ENCODE measurements at regions not wholly inside any gene's neighbourhood (a gene's known extent, or its start where the extent isn't known, plus 50 kb on each side); places are given as distances from the start of the nearest gene placed in this dataset.

GRCh38 chr3:182092662-182093262 lies 381.0 kb downstream of the SOX2 start:
- H3K27ac Mint-ChIP-seq, result no peak overlapping the region
- H3K36me3 Mint-ChIP-seq (ENCODE audit: insufficient read depth), result no peaks in the 10 kb centered on the region
- no peak for ATAC-seq (replicated peaks)
- no peak for DNase-seq
- H3K4me1 Mint-ChIP-seq (ENCODE audit: low read depth in 2 of 2), result no peaks in the 10 kb centered on the region
- H3K27me3 Mint-ChIP-seq, result no peaks in the 10 kb centered on the region
- no peak overlapping the region for H3K4me3 Mint-ChIP-seq
- peaks cover 12 to 14% of the 10 kb centered on the region in 2 donors for H3K9me3 Mint-ChIP-seq

- peaks cover 12 to 14% of the 10 kb centered on the region in 2 donors for H3K9me3 Mint-ChIP-seq
- H3K4me3 Mint-ChIP-seq, result no peak overlapping the region
- no peaks in the 10 kb centered on the region for H3K4me1 Mint-ChIP-seq (ENCODE audit: low read depth in 2 of 2)
- DNase-seq (no peak), ATAC-seq (replicated peaks) (no peak)
- H3K27me3 Mint-ChIP-seq, result no peaks in the 10 kb centered on the region
- H3K36me3 Mint-ChIP-seq (ENCODE audit: insufficient read depth), result no peaks in the 10 kb centered on the region
- H3K27ac Mint-ChIP-seq, result no peak overlapping the region
These were observed 382.6 kb downstream of the SOX2 start for GRCh38 chr3:182094321-182094720.

GRCh38 chr3:182104881-182105280 lies 393.2 kb downstream of the SOX2 start:
- Mint-ChIP-seq H3K36me3 (ENCODE audit: insufficient read depth) (no peaks in the 10 kb centered on the region), H3K27ac (no peak overlapping the region), H3K27me3 (no peaks in the 10 kb centered on the region), H3K4me3 (no peak overlapping the region), H3K9me3 (peaks cover 9 to 18% of the 10 kb centered on the region in 2 donors), H3K4me1 (ENCODE audit: low read depth in 2 of 2) (no peaks in the 10 kb centered on the region)
- ATAC-seq (replicated peaks), result no peak
- no peak for DNase-seq

GRCh38 chr3:182105875-182106274 lies 394.1 kb downstream of the SOX2 start:
- DNase-seq, result no peak
- H3K4me1 Mint-ChIP-seq (ENCODE audit: low read depth in 2 of 2), result no peaks in the 10 kb centered on the region
- no peak overlapping the region for H3K4me3 Mint-ChIP-seq
- no peaks in the 10 kb centered on the region for H3K36me3 Mint-ChIP-seq (ENCODE audit: insufficient read depth)
- no peak for ATAC-seq (replicated peaks)
- H3K27me3 Mint-ChIP-seq, result no peaks in the 10 kb centered on the region
- peaks cover 9 to 18% of the 10 kb centered on the region in 2 donors for H3K9me3 Mint-ChIP-seq
- H3K27ac Mint-ChIP-seq, result no peak overlapping the region

GRCh38 chr3:182108371-182108770 lies 396.6 kb downstream of the SOX2 start:
- no peak for ATAC-seq (replicated peaks)
- Mint-ChIP-seq H3K4me1 (ENCODE audit: low read depth in 2 of 2) (no peaks in the 10 kb centered on the region), H3K4me3 (no peak overlapping the region), H3K27ac (no peak overlapping the region), H3K27me3 (no peaks in the 10 kb centered on the region), H3K36me3 (ENCODE audit: insufficient read depth) (no peaks in the 10 kb centered on the region), H3K9me3 (peaks cover 5 to 12% of the 10 kb centered on the region in 2 donors)
- DNase-seq, result no peak

- no peaks in the 10 kb centered on the region for H3K36me3 Mint-ChIP-seq (ENCODE audit: insufficient read depth)
- H3K4me1 Mint-ChIP-seq (ENCODE audit: low read depth in 2 of 2), result no peaks in the 10 kb centered on the region
- ATAC-seq (replicated peaks) (no peak), DNase-seq (no peak)
- no peak overlapping the region for H3K27ac Mint-ChIP-seq
- H3K27me3 Mint-ChIP-seq, result no peaks in the 10 kb centered on the region
- H3K9me3 Mint-ChIP-seq, result peaks cover 3 to 12% of the 10 kb centered on the region in 2 donors
- H3K4me3 Mint-ChIP-seq, result no peak overlapping the region
These were observed 400.2 kb downstream of the SOX2 start for GRCh38 chr3:182111967-182112366.

- H3K27ac Mint-ChIP-seq, result no peak overlapping the region
- no peaks in the 10 kb centered on the region for H3K4me1 Mint-ChIP-seq (ENCODE audit: low read depth in 2 of 2)
- H3K4me3 Mint-ChIP-seq, result no peak overlapping the region
- peaks cover 0 to 3% of the 10 kb centered on the region in 2 donors for H3K9me3 Mint-ChIP-seq
- DNase-seq, result no peak
- ATAC-seq (replicated peaks), result no peak
- no peaks in the 10 kb centered on the region for H3K27me3 Mint-ChIP-seq
- H3K36me3 Mint-ChIP-seq (ENCODE audit: insufficient read depth), result no peaks in the 10 kb centered on the region
These were observed 403.7 kb downstream of the SOX2 start for GRCh38 chr3:182115328-182116015.

- H3K36me3 Mint-ChIP-seq (ENCODE audit: insufficient read depth), result no peaks in the 10 kb centered on the region
- H3K27me3 Mint-ChIP-seq, result no peaks in the 10 kb centered on the region
- DNase-seq, result no peak
- no peak for ATAC-seq (replicated peaks)
- H3K27ac Mint-ChIP-seq, result no peak overlapping the region
- no peak overlapping the region for H3K4me3 Mint-ChIP-seq
- H3K9me3 Mint-ChIP-seq, result no peaks in the 10 kb centered on the region
- H3K4me1 Mint-ChIP-seq (ENCODE audit: low read depth in 2 of 2), result no peaks in the 10 kb centered on the region
These were observed 404.7 kb downstream of the SOX2 start for GRCh38 chr3:182116386-182116785.

GRCh38 chr3:182117131-182117530 lies 405.4 kb downstream of the SOX2 start:
- H3K27ac Mint-ChIP-seq, result no peak overlapping the region
- no peak overlapping the region for H3K4me3 Mint-ChIP-seq
- no peaks in the 10 kb centered on the region for H3K36me3 Mint-ChIP-seq (ENCODE audit: insufficient read depth)
- ATAC-seq (replicated peaks) (no peak), DNase-seq (no peak)
- no peaks in the 10 kb centered on the region for H3K4me1 Mint-ChIP-seq (ENCODE audit: low read depth in 2 of 2)
- no peaks in the 10 kb centered on the region for H3K9me3 Mint-ChIP-seq
- no peaks in the 10 kb centered on the region for H3K27me3 Mint-ChIP-seq

- no peaks in the 10 kb centered on the region for H3K9me3 Mint-ChIP-seq
- DNase-seq (no peak), ATAC-seq (replicated peaks) (no peak)
- no peaks in the 10 kb centered on the region for H3K27me3 Mint-ChIP-seq
- no peaks in the 10 kb centered on the region for H3K4me1 Mint-ChIP-seq (ENCODE audit: low read depth in 2 of 2)
- H3K4me3 Mint-ChIP-seq, result no peak overlapping the region
- no peak overlapping the region for H3K27ac Mint-ChIP-seq
- H3K36me3 Mint-ChIP-seq (ENCODE audit: insufficient read depth), result no peaks in the 10 kb centered on the region
These were observed 405.9 kb downstream of the SOX2 start for GRCh38 chr3:182117583-182117982.

- no peaks in the 10 kb centered on the region for H3K9me3 Mint-ChIP-seq
These were observed 406.3 kb downstream of the SOX2 start for GRCh38 chr3:182118066-182118465.

GRCh38 chr3:182121401-182121800 lies 409.7 kb downstream of the SOX2 start:
- ATAC-seq (replicated peaks) (no peak), DNase-seq (no peak)
- Mint-ChIP-seq H3K27ac (no peak overlapping the region), H3K9me3 (no peaks in the 10 kb centered on the region), H3K36me3 (ENCODE audit: insufficient read depth) (no peaks in the 10 kb centered on the region), H3K4me1 (ENCODE audit: low read depth in 2 of 2) (no peaks in the 10 kb centered on the region), H3K4me3 (no peak overlapping the region), H3K27me3 (no peaks in the 10 kb centered on the region)

More at GRCh38 chr3:182118066-182118465, 406.3 kb downstream of the SOX2 start:
- H3K4me1 Mint-ChIP-seq (ENCODE audit: low read depth in 2 of 2), result no peaks in the 10 kb centered on the region
- ATAC-seq (replicated peaks) (no peak), DNase-seq (no peak)
- H3K4me3 Mint-ChIP-seq, result no peak overlapping the region
- no peaks in the 10 kb centered on the region for H3K36me3 Mint-ChIP-seq (ENCODE audit: insufficient read depth)
- H3K27me3 Mint-ChIP-seq, result no peaks in the 10 kb centered on the region
- H3K27ac Mint-ChIP-seq, result no peak overlapping the region

GRCh38 chr3:182122779-182123178 lies 411.1 kb downstream of the SOX2 start:
- Mint-ChIP-seq H3K27ac (no peak overlapping the region), H3K4me1 (ENCODE audit: low read depth in 2 of 2) (no peaks in the 10 kb centered on the region)

GRCh38 chr3:182124187-182124586 lies 412.5 kb downstream of the SOX2 start:
- DNase-seq, result no peak
- Mint-ChIP-seq H3K27ac (no peak overlapping the region), H3K36me3 (ENCODE audit: insufficient read depth) (no peaks in the 10 kb centered on the region), H3K27me3 (no peaks in the 10 kb centered on the region), H3K4me1 (ENCODE audit: low read depth in 2 of 2) (no peaks in the 10 kb centered on the region), H3K4me3 (no peak overlapping the region), H3K9me3 (peaks cover 0 to 3% of the 10 kb centered on the region in 2 donors)
- no peak for ATAC-seq (replicated peaks)

More at GRCh38 chr3:182122779-182123178, 411.1 kb downstream of the SOX2 start:
- Mint-ChIP-seq H3K9me3 (peaks cover 0 to 3% of the 10 kb centered on the region in 2 donors), H3K36me3 (ENCODE audit: insufficient read depth) (no peaks in the 10 kb centered on the region), H3K27me3 (no peaks in the 10 kb centered on the region), H3K4me3 (no peak overlapping the region)
- no peak for ATAC-seq (replicated peaks)
- DNase-seq, result no peak

All from effector memory CD8-positive, alpha-beta T cell (primary cell).